ENCODE measurements at regions not wholly inside any gene's neighbourhood (a gene's known extent, or its start where the extent isn't known, plus 50 kb on each side); places are given as distances from the start of the nearest gene placed in this dataset.

DNA sequence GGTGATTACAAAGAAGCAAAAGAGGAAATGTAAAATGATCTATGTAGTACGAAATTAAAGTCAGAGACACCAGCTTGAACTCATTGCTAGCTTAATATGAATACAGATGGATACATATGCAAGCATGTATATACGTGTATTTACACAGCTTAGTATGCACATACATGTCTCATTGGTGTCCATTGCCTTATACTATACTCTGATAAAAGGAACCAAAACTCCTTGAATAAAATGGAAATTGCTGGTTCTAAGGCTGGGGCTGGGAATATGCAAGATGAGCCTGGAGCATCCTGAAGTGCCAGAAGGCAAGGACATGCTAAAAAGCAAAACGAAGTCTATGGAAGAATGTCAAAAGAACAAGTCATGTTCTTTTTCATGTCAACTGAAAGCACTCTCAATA, 1424.4 kb upstream of the SLC39A10 start (continued):
- TF ChIP-seq, protein P1, sequence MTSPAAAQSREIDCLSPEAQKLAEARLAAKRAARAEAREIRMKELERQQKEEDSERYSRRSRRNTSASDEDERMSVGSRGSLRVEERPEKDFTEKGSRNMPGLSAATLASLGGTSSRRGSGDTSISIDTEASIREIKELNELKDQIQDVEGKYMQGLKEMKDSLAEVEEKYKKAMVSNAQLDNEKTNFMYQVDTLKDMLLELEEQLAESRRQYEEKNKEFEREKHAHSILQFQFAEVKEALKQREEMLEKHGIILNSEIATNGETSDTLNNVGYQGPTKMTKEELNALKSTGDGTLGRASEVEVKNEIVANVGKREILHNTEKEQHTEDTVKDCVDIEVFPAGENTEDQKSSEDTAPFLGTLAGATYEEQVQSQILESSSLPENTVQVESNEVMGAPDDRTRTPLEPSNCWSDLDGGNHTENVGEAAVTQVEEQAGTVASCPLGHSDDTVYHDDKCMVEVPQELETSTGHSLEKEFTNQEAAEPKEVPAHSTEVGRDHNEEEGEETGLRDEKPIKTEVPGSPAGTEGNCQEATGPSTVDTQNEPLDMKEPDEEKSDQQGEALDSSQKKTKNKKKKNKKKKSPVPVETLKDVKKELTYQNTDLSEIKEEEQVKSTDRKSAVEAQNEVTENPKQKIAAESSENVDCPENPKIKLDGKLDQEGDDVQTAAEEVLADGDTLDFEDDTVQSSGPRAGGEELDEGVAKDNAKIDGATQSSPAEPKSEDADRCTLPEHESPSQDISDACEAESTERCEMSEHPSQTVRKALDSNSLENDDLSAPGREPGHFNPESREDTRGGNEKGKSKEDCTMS (CRISPR knock-in tag; conservative IDR thresholded peaks at IDR 0.05), result no peak

DNA sequence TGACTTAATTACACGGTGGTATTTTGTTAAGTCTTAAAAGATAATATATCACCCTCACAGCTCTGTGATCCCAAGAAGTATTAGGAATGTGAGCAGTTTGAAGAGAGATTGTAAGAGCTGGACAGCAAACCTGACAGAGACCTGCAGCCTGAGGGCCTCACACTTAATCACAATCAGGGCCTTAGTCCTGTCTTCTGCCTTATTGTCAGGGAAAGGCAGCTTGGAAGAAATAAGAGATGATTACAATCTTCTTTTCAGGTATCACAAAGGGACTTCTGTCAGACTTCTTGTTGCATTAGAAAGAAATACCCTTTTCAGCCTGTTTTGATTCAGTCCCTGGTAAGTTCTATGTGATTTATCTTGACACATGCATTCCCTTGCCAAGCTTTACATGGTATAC, 1433.8 kb upstream of the SLC39A10 start:
- TF ChIP-seq PAWR (CRISPR knock-in tag; IDR thresholded peaks at IDR 0.05; ENCODE audit: borderline replicate concordance), result no peak
- TF ChIP-seq ETV6 (CRISPR knock-in tag; conservative IDR thresholded peaks at IDR 0.05), result no peak
- TF ChIP-seq ZFP36 (IDR thresholded peaks at IDR 0.05; ENCODE audit: borderline replicate concordance, low read depth, low read length, partially characterized antibody), result no peak
- TF ChIP-seq TP53 (CRISPR knock-in tag; conservative IDR thresholded peaks at IDR 0.05), result no peak
- TF ChIP-seq, protein P2, sequence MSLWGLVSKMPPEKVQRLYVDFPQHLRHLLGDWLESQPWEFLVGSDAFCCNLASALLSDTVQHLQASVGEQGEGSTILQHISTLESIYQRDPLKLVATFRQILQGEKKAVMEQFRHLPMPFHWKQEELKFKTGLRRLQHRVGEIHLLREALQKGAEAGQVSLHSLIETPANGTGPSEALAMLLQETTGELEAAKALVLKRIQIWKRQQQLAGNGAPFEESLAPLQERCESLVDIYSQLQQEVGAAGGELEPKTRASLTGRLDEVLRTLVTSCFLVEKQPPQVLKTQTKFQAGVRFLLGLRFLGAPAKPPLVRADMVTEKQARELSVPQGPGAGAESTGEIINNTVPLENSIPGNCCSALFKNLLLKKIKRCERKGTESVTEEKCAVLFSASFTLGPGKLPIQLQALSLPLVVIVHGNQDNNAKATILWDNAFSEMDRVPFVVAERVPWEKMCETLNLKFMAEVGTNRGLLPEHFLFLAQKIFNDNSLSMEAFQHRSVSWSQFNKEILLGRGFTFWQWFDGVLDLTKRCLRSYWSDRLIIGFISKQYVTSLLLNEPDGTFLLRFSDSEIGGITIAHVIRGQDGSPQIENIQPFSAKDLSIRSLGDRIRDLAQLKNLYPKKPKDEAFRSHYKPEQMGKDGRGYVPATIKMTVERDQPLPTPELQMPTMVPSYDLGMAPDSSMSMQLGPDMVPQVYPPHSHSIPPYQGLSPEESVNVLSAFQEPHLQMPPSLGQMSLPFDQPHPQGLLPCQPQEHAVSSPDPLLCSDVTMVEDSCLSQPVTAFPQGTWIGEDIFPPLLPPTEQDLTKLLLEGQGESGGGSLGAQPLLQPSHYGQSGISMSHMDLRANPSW (CRISPR knock-in tag; IDR thresholded peaks at IDR 0.05; ENCODE audit: borderline replicate concordance), result no peak
- no peaks in the 10 kb centered on the region for H4K20me1 ChIP-seq (ENCODE audit: insufficient read depth, low read length)
- H3K27me3 ChIP-seq (ENCODE audit: control insufficient read depth in 1 of 2, insufficient read depth in 2 of 2, low read length in 2 of 2), result no peaks in the 10 kb centered on the region
- WGBS (ENCODE audit: low lambda C conversion rate), result 0% methylated on average over 1 of the region's 1 CpG
- POLR2A ChIA-PET, result no interaction called here
- no peak overlapping the region for H3K4me3 ChIP-seq (replicated peaks in 1 of 3; ENCODE audit: insufficient read depth in 1 of 3, low read depth in 2 of 3, low read length in 3 of 3)
- ATAC-seq, result no peak
- no peak overlapping the region for H2AFZ ChIP-seq (ENCODE audit: low read length)
- H3K36me3 ChIP-seq (replicated peaks in 1 of 2; ENCODE audit: control insufficient read depth in 1 of 2, insufficient read depth in 2 of 2, low read length in 2 of 2), result no peaks in the 10 kb centered on the region
- no peak overlapping the region for H3K4me2 ChIP-seq (ENCODE audit: low read depth, low read length)
- intact Hi-C loops (cut with micrococcal nuclease; ENCODE audit: unreplicated experiment), result no loop called here
- DNase-seq (ENCODE audit: low spot score), result no peak
- in situ Hi-C loops (cut with HindIII; ENCODE audit: extremely low pct_ligation_motif_present, low pct_unique_long_range_greater_than_20kb), result no loop called here
- H3K9ac ChIP-seq (ENCODE audit: insufficient read depth, low read depth, low read length), result no peak overlapping the region
- H3K4me1 ChIP-seq (ENCODE audit: insufficient read depth, low read length), result no peaks in the 10 kb centered on the region
- no peaks in the 10 kb centered on the region for H3K9me3 ChIP-seq (ENCODE audit: low read length)
- no peak overlapping the region for H3K27ac ChIP-seq (ENCODE audit: extremely low read length, insufficient read depth, low read length)
- H3K79me2 ChIP-seq (ENCODE audit: insufficient read depth, low read length), result no peaks in the 10 kb centered on the region
- BruUV-seq (replicated peaks), result no TSS peak
- no peak for FAIRE-seq
- CTCF ChIA-PET (ENCODE audit: low intra/inter-chr PET ratio, low total read pairs), result no interaction called here
